ENCODE measurements at regions not wholly inside any gene's neighbourhood (a gene's known extent, or its start where the extent isn't known, plus 50 kb on each side); places are given as distances from the start of the nearest gene placed in this dataset.

- TF ChIP-seq CTCF (IDR thresholded peaks at IDR 0.05): peak in 2 of 6 experiments; percentile 19 to 28
- no peak for TF ChIP-seq POLR2A (IDR thresholded peaks at IDR 0.05)
Observed at GRCh38 chr11:106585061-106585460, 433.2 kb downstream of the GUCY1A2 start.

Data from adrenal gland (tissue), 5 donors.